ENCODE measurements at regions not wholly inside any gene's neighbourhood (a gene's known extent, or its start where the extent isn't known, plus 50 kb on each side); places are given as distances from the start of the nearest gene placed in this dataset.
"Not testable (repeated sequence)": the region's sequence is repeated elsewhere in the genome, so short reads cannot be mapped to it uniquely, and the experiment has no call there.

- TF ChIP-seq CTCF, POLR2A (IDR thresholded peaks at IDR 0.05): not testable (repeated sequence)
Measured at GRCh38 chr10:46781001-46781400, 130.2 kb upstream of the PTPN20 start.
